ENCODE measurements at regions not wholly inside any gene's neighbourhood (a gene's known extent, or its start where the extent isn't known, plus 50 kb on each side); places are given as distances from the start of the nearest gene placed in this dataset.

GRCh38 chr2:193590831-193591230, 1396.1 kb upstream of the TMEFF2 start:
- no peaks in the 10 kb centered on the region for H3K4me1 ChIP-seq (ENCODE audit: control insufficient read depth, insufficient read depth, low read length)
- SMC1A ChIA-PET (ENCODE audit: uncharacterized antibody, unreplicated experiment), result no interaction called here
- no peak overlapping the region for H3K4me2 ChIP-seq (ENCODE audit: control insufficient read depth, insufficient read depth)
- in situ Hi-C loops (cut with MboI) (no loop called here), intact Hi-C loops (cut with micrococcal nuclease; ENCODE audit: unreplicated experiment) (no loop called here)
- H3K27me3 ChIP-seq (replicated peaks in 1 of 2; ENCODE audit: control insufficient read depth in 2 of 2, insufficient read depth in 2 of 2, low read length in 1 of 2), result no peaks in the 10 kb centered on the region
- H3K36me3 ChIP-seq (ENCODE audit: control insufficient read depth in 2 of 2, insufficient read depth in 2 of 2, low read length in 1 of 2), result no peaks in the 10 kb centered on the region
- no peaks in the 10 kb centered on the region for H4K20me1 ChIP-seq (ENCODE audit: control insufficient read depth, insufficient read depth)
- RAD21 ChIA-PET (ENCODE audit: unreplicated experiment), result no interaction called here
- H2AFZ ChIP-seq (ENCODE audit: control insufficient read depth, low read depth, low read length), result no peak overlapping the region
- TF ChIP-seq NKRF (conservative IDR thresholded peaks at IDR 0.05) (no peak), E2F4 (IDR thresholded peaks at IDR 0.05; ENCODE audit: low read depth, low read length) (no peak), FOXK2 (IDR thresholded peaks at IDR 0.05) (no peak), IRF4 (IDR thresholded peaks at IDR 0.05; ENCODE audit: low read depth, low read length) (no peak), PAX5 (IDR thresholded peaks at IDR 0.05; ENCODE audit: borderline replicate concordance, low read depth, low read length) (no peak), ZBTB33 (IDR thresholded peaks at IDR 0.05) (no peak), HCFC1 (IDR thresholded peaks at IDR 0.05; ENCODE audit: low read length) (no peak)
- no peak for ATAC-seq
- DNase-seq (ENCODE audit: low read depth, low spot score), result no peak
- BruUV-seq (replicated peaks), result no TSS peak
- H3K4me3 ChIP-seq, result no peak overlapping the region
- CTCF ChIA-PET, result no interaction called here
- 23% methylated on average over 6 of the region's 6 CpGs for WGBS (ENCODE audit: insufficient coverage, insufficient replicate concordance, low lambda C conversion rate, missing lambda C conversion rate)
- H3K79me2 ChIP-seq (ENCODE audit: control insufficient read depth, insufficient read depth, low read length), result no peaks in the 10 kb centered on the region
- no peak for FAIRE-seq
- H3K9me3 ChIP-seq (replicated peaks; ENCODE audit: control insufficient read depth, insufficient read depth, low read length), result no peaks in the 10 kb centered on the region
- no peak overlapping the region for H3K27ac ChIP-seq (ENCODE audit: control insufficient read depth, insufficient read depth)
- POLR2A ChIA-PET, result no interaction called here
- H3K9ac ChIP-seq (ENCODE audit: control insufficient read depth, insufficient read depth, low read length), result no peak overlapping the region

Data from GM12878 (cell line).